H1 (cell line): ENCODE measurements at regions not wholly inside any gene's neighbourhood (a gene's known extent, or its start where the extent isn't known, plus 50 kb on each side); places are given as distances from the start of the nearest gene placed in this dataset.
A peak's percentile ranks its signal among the peaks of the same experiment; 100 is the strongest.

ENCODE experiments used
- CTCF ChIA-PET: fragments of 300-600 bp; sonication (Branson Sonifier 250); formaldehyde crosslinking; loops from one replicate; lab custom pipeline; 2021; ENCODE audit not compliant: partially characterized antibody; lab: Charles Lee
- POLR2A ChIA-PET: fragments of 300-600 bp; sonication (Branson Sonifier 250); formaldehyde crosslinking; loops from one replicate; lab custom pipeline; 2021; ENCODE audit warnings: inconsistent platforms; ENCODE audit not compliant: partially characterized antibody; lab: Charles Lee
- DNase-seq, 2 experiments: peaks; one replicate each; pipeline versions ENCODE4 v3.0.0 to v3.0.0-alpha.2; 2010 to 2022; ENCODE audit warnings: low spot score in 2 of 2, low read depth in 1 of 2, mixed read lengths in 1 of 2
- FAIRE-seq: peaks from 2 replicates; lab custom pipeline; 2011; peaks lifted over from hg19 to GRCh38; lab: Jason Lieb, UNC
- H2AFZ ChIP-seq: 2 replicates; pipeline ENCODE4 v1.8.1; 2012; ENCODE audit warnings: low read length, inconsistent platforms
- H2AK5ac ChIP-seq: 2 replicates; pipeline ENCODE4 v1.6.1; 2013; ENCODE audit warnings: low read depth, low read length
- H2BK120ac ChIP-seq: replicated peaks from 2 replicates; pipeline ENCODE3; 2013; ENCODE audit warnings: low read depth, low read length, inconsistent platforms
- H2BK12ac ChIP-seq: 2 replicates; pipeline ENCODE4 v1.6.1; 2013; ENCODE audit warnings: low read depth, low read length
- H2BK15ac ChIP-seq: 2 replicates; pipeline ENCODE4 v1.6.1; 2013; ENCODE audit warnings: low read length
- H2BK20ac ChIP-seq: 2 replicates; pipeline ENCODE4 v1.6.1; 2013; ENCODE audit warnings: low read length
- H2BK5ac ChIP-seq: 2 replicates; pipeline ENCODE4 v1.6.1; 2013; ENCODE audit warnings: low read depth, low read length
- H3K14ac ChIP-seq: 2 replicates; pipeline ENCODE4 v1.6.1; 2013; ENCODE audit warnings: inconsistent platforms; ENCODE audit not compliant: insufficient read length
- H3K18ac ChIP-seq: 2 replicates; pipeline ENCODE4 v1.6.1; 2013; ENCODE audit warnings: low read length; ENCODE audit errors: extremely low read depth
- H3K23ac ChIP-seq: 2 replicates; pipeline ENCODE4 v1.6.1; 2013; ENCODE audit warnings: inconsistent platforms; ENCODE audit not compliant: insufficient read length
- H3K23me2 ChIP-seq: 2 replicates; pipeline ENCODE4 v1.6.1; 2013; ENCODE audit warnings: low read depth, low read length
- H3K27ac ChIP-seq: 2 replicates; pipeline ENCODE4 v1.6.1; 2011; ENCODE audit warnings: low read depth, low read length, inconsistent platforms
- H3K27me3 ChIP-seq, 4 experiments: replicated peaks in 1 of 4; 1 replicate in 1 of 4; 2 replicates in 3 of 4; pipeline versions ENCODE4 v1.6.1 to v1.8.1; 2011 to 2013; ENCODE audit warnings: low read length in 3 of 4, mild to moderate bottlenecking in 3 of 4, inconsistent platforms in 2 of 4, mixed read lengths in 2 of 4, moderate library complexity in 1 of 4; ENCODE audit not compliant: control insufficient read depth in 3 of 4, insufficient read depth in 3 of 4; ENCODE audit errors: extremely low read depth in 1 of 4
- H3K36me3 ChIP-seq, 4 experiments: 2 replicates each; pipeline versions ENCODE4 v1.6.1 to v1.8.1; 2011 to 2013; ENCODE audit warnings: mild to moderate bottlenecking in 4 of 4, low read length in 3 of 4, moderate library complexity in 2 of 4, control low read depth in 1 of 4, inconsistent platforms in 1 of 4; ENCODE audit not compliant: insufficient read depth in 4 of 4, control insufficient read depth in 2 of 4
- H3K4ac ChIP-seq: replicated peaks from 2 replicates; pipeline ENCODE3; 2013; ENCODE audit warnings: low read length, low read depth, mixed read lengths, inconsistent platforms; ENCODE audit not compliant: insufficient read length
- H3K4me1 ChIP-seq, 4 experiments: replicated peaks in 1 of 4; 1 replicate in 1 of 4; 2 replicates in 3 of 4; pipeline versions ENCODE4 v1.6.1 to v1.8.1; 2011 to 2013; ENCODE audit warnings: low read length in 3 of 4, inconsistent platforms in 2 of 4, mixed read lengths in 1 of 4; ENCODE audit not compliant: insufficient read depth in 4 of 4, control insufficient read depth in 3 of 4
- H3K4me2 ChIP-seq, 2 experiments: 2 replicates each; pipeline versions ENCODE4 v1.6.1 to v1.8.1; 2011 to 2013; ENCODE audit warnings: low read depth in 2 of 2, low read length in 2 of 2, control low read depth in 1 of 2, inconsistent platforms in 1 of 2, mild to moderate bottlenecking in 1 of 2; ENCODE audit not compliant: insufficient read depth in 1 of 2
- H3K4me3 ChIP-seq, 4 experiments: fragments of 200-600, 300-600 bp in 1 of 4; sonication (generic), shearing (Covaris generic), sonication (Bioruptor Twin) in 1 of 4; 2 replicates each; pipeline versions ENCODE4 v1.5.1 to v1.8.1; 2011 to 2016; ENCODE audit warnings: low read length in 4 of 4, low read depth in 3 of 4, control low read depth in 2 of 4, inconsistent platforms in 2 of 4, mild to moderate bottlenecking in 2 of 4, mixed read lengths in 1 of 4, moderate library complexity in 1 of 4; ENCODE audit not compliant: insufficient read depth in 2 of 4; ENCODE audit errors: extremely low read depth in 1 of 4
- H3K56ac ChIP-seq: replicated peaks from 2 replicates; pipeline ENCODE3; 2013; ENCODE audit warnings: low read depth, mild to moderate bottlenecking, mixed read lengths, low read length, inconsistent platforms; ENCODE audit not compliant: insufficient read length
- H3K79me1 ChIP-seq: 2 replicates; pipeline ENCODE4 v1.6.1; 2013; ENCODE audit warnings: low read depth, low read length, control low read depth
- H3K79me2 ChIP-seq, 2 experiments: 2 replicates each; pipeline versions ENCODE4 v1.6.1 to v1.8.1; 2012 to 2013; ENCODE audit warnings: low read length in 2 of 2, mild to moderate bottlenecking in 2 of 2, inconsistent platforms in 1 of 2; ENCODE audit not compliant: insufficient read depth in 2 of 2, control insufficient read depth in 1 of 2
- H3K9ac ChIP-seq, 4 experiments: replicated peaks in 1 of 4; 1 replicate in 1 of 4; 2 replicates in 3 of 4; pipeline versions ENCODE4 v1.6.1 to v1.8.1; 2011 to 2013; ENCODE audit warnings: low read depth in 3 of 4, low read length in 3 of 4, control low read depth in 2 of 4, mild to moderate bottlenecking in 2 of 4, moderate library complexity in 2 of 4, inconsistent platforms in 1 of 4; ENCODE audit errors: extremely low read depth in 1 of 4
- H3K9me3 ChIP-seq, 2 experiments: 2 replicates each; pipeline versions ENCODE4 v1.6.1 to v1.8.1; 2012 to 2013; ENCODE audit warnings: mild to moderate bottlenecking in 2 of 2, moderate library complexity in 2 of 2, control low read depth in 1 of 2, inconsistent platforms in 1 of 2, low read depth in 1 of 2, low read length in 1 of 2, mixed read lengths in 1 of 2; ENCODE audit not compliant: insufficient read depth in 2 of 2
- H4K20me1 ChIP-seq, 2 experiments: replicated peaks in 1 of 2; 2 replicates each; pipeline versions ENCODE3 to v1.8.1; 2011 to 2013; ENCODE audit warnings: inconsistent platforms in 2 of 2, low read length in 2 of 2, mild to moderate bottlenecking in 1 of 2; ENCODE audit not compliant: insufficient read depth in 2 of 2, control insufficient read depth in 1 of 2
- H4K5ac ChIP-seq: 2 replicates; pipeline ENCODE4 v1.6.1; 2013; ENCODE audit warnings: low read length, low read depth, mixed read lengths, inconsistent platforms; ENCODE audit not compliant: insufficient read length
- H4K8ac ChIP-seq: 2 replicates; pipeline ENCODE4 v1.8.0; 2013; ENCODE audit warnings: mild to moderate bottlenecking, moderate library complexity, low read length, inconsistent platforms; ENCODE audit not compliant: insufficient read depth; ENCODE audit errors: extremely low read depth
- H4K91ac ChIP-seq: replicated peaks from 2 replicates; pipeline ENCODE3; 2013; ENCODE audit warnings: low read length, mixed read lengths, inconsistent platforms; ENCODE audit not compliant: insufficient read length
- BACH1 ChIP-seq: IDR thresholded peaks from 2 replicates; pipeline ENCODE4 v1.6.1; 2012; ENCODE audit warnings: low read length, improper control_type of control experiment
- BCL11A ChIP-seq, 2 experiments: IDR thresholded peaks; one replicate each; pipeline ENCODE4 v1.6.1; 2011; ENCODE audit warnings: low read depth in 2 of 2, low read length in 2 of 2, mild to moderate bottlenecking in 2 of 2
- CBX8 ChIP-seq: fragments of 300-800, 300-1000 bp; sonication (generic); IDR thresholded peaks from 2 replicates; pipeline ENCODE4 v1.7.1; 2016; ENCODE audit warnings: low read depth, low read length, borderline replicate concordance
- CEBPB ChIP-seq: IDR thresholded peaks from 2 replicates; pipeline ENCODE4 v1.6.1; 2012; ENCODE audit warnings: low read depth, low read length
- CTBP2 ChIP-seq: IDR thresholded peaks from 2 replicates; pipeline ENCODE4 v1.7.0; 2011; ENCODE audit warnings: borderline replicate concordance, mild to moderate bottlenecking, moderate library complexity, mixed read lengths, low read length; ENCODE audit not compliant: insufficient read depth, insufficient read length
- EP300 ChIP-seq, 2 experiments: IDR thresholded peaks; 1 replicate in 1 of 2; 2 replicates in 1 of 2; pipeline ENCODE4 v1.6.1; 2011 to 2012; ENCODE audit warnings: low read depth in 2 of 2, low read length in 2 of 2, mild to moderate bottlenecking in 2 of 2, borderline replicate concordance in 1 of 2, inconsistent platforms in 1 of 2, moderate library complexity in 1 of 2
- GTF2F1 ChIP-seq: IDR thresholded peaks from 2 replicates; pipeline ENCODE4 v1.6.1; 2012; ENCODE audit warnings: low read depth, low read length, improper control_type of control experiment, borderline replicate concordance
- POLR2A ChIP-seq, 2 experiments: IDR thresholded peaks; 1 replicate in 1 of 2; 2 replicates in 1 of 2; pipeline ENCODE4 v1.6.1; 2011; ENCODE audit warnings: low read depth in 2 of 2, low read length in 2 of 2, mild to moderate bottlenecking in 2 of 2; ENCODE audit errors: control extremely low read depth in 1 of 2
- POU5F1 ChIP-seq: IDR thresholded peaks from 2 replicates; pipeline ENCODE4 v1.6.1; 2011; ENCODE audit warnings: low read depth, mild to moderate bottlenecking, low read length, moderate library complexity
- RNF2 ChIP-seq: fragments of 200-900, 300-1000 bp; sonication (generic); IDR thresholded peaks from 2 replicates; pipeline ENCODE4 v1.7.1; 2016; ENCODE audit warnings: borderline replicate concordance, low read depth, mild to moderate bottlenecking, antibody characterized with exemption, low read length; ENCODE audit not compliant: poor library complexity, severe bottlenecking; ENCODE audit errors: missing control alignments
- SAP30 ChIP-seq: fragments of 300-600 bp; sonication (generic); IDR thresholded peaks from 2 replicates; pipeline ENCODE4 v1.7.1; 2012; ENCODE audit warnings: low read length, moderate library complexity, mild to moderate bottlenecking, inconsistent platforms; ENCODE audit not compliant: insufficient read depth, insufficient replicate concordance
- SIRT6 ChIP-seq: IDR thresholded peaks from one replicate; pipeline ENCODE4 v1.7.1; 2012; ENCODE audit warnings: low read length, inconsistent platforms
- TBP ChIP-seq: IDR thresholded peaks from 2 replicates; pipeline ENCODE4 v1.6.1; 2011; ENCODE audit warnings: low read depth, low read length, improper control_type of control experiment
- USF2 ChIP-seq: IDR thresholded peaks from 2 replicates; pipeline ENCODE4 v1.6.1; 2011; ENCODE audit warnings: low read length, improper control_type of control experiment
- WGBS, 2 experiments: shearing (Covaris generic) in 1 of 2; methylation state at CpG; one replicate each; pipeline versions ENCODE4 v1.1.6 to v1.1.7; 2013 to 2015; ENCODE audit warnings: low lambda C conversion rate in 2 of 2, mixed read lengths in 2 of 2, inconsistent platforms in 1 of 2, low coverage in 1 of 2, missing lambda C conversion rate in 1 of 2; ENCODE audit not compliant: insufficient replicate concordance in 2 of 2, insufficient coverage in 1 of 2, insufficient read length in 1 of 2; ENCODE audit errors: extremely low coverage in 1 of 2, missing lambda C conversion rate in 1 of 2; 5-methylcytosine and 5-hydroxymethylcytosine counted together

DNA sequence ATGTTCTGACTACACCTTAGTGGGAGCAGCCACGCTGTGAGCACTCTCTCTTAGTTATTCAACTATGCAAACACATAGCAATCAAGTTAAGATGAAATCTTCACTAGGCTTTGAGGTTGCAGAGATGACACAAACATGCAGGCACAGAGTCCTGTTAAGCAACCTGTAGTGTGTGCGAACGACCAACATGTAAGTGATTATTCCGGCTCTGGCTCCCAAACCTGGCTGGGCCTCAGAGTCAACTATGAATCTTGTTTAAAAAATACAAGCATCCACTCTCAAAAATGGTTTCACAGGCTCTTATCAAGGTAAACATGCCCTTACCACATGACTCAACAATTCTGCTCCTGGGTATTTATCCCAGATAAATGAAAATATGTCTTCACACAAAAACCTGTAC, 91.4 kb downstream of the IRS2 start:
- FAIRE-seq, result no peak
- Histone ChIP-seq H3K27me3 (no peaks in the 10 kb centered on the region), H3K4me3 (no peak overlapping the region), H2BK12ac (no peak overlapping the region), H4K20me1 (no peaks in the 10 kb centered on the region), H3K27ac (no peak overlapping the region), H3K4me1 (peaks cover 0 to 5% (median 0%) of the 10 kb centered on the region in 4 experiments; a peak in 1 of 7 replicates), H3K4ac (no peak overlapping the region), H3K79me2 (no peaks in the 10 kb centered on the region), H3K23me2 (no peaks in the 10 kb centered on the region), H2BK20ac (no peak overlapping the region), H2BK15ac (no peak overlapping the region), H2BK5ac (no peak overlapping the region), H3K36me3 (no peaks in the 10 kb centered on the region), H3K79me1 (no peaks in the 10 kb centered on the region), H2AFZ (0 out of 2 replicates have a peak overlapping the region, but pooled peaks have one; percentile 29), H3K9ac (no peak overlapping the region), H3K23ac (no peak overlapping the region), H2BK120ac (no peak overlapping the region), H3K56ac (no peak overlapping the region), H3K4me2 (no peak overlapping the region), H3K18ac (no peak overlapping the region), H3K14ac (no peak overlapping the region), H4K91ac (no peak overlapping the region), H2AK5ac (no peak overlapping the region), H4K8ac (no peak overlapping the region), H3K9me3 (no peaks in the 10 kb centered on the region), H4K5ac (no peak overlapping the region)
- 90% methylated on average over 4 of the region's 4 CpGs; no CpG with 5 or more reads in 1 of the 2 experiments for WGBS, 2 experiments
- POLR2A ChIA-PET, result no interaction called here
- CTCF ChIA-PET, result interaction anchor here (1.4 kb wide), 1 partner anchor 29 kb away, joined by 3 read pairs; no protein-coding TSS in a partner anchor
- DNase-seq, result no peak
- TF ChIP-seq SAP30, result no peak
- TF ChIP-seq USF2, result no peak
- no peak for TF ChIP-seq CTBP2
- no peak for TF ChIP-seq CBX8
- TF ChIP-seq TBP, result no peak
- TF ChIP-seq BACH1, result no peak
- no peak for TF ChIP-seq EP300 (IDR thresholded peaks at IDR 0.05; ENCODE audit: borderline replicate concordance in 1 of 2, low read depth in 2 of 2, low read length in 2 of 2)
- no peak for TF ChIP-seq POU5F1
- no peak for TF ChIP-seq POLR2A (IDR thresholded peaks at IDR 0.05; ENCODE audit: control extremely low read depth in 1 of 2, low read depth in 2 of 2, low read length in 2 of 2)
- no peak for TF ChIP-seq CEBPB
- TF ChIP-seq BCL11A (IDR thresholded peaks at IDR 0.05; ENCODE audit: low read depth in 2 of 2, low read length in 2 of 2), result no peak
- no peak for TF ChIP-seq GTF2F1
- TF ChIP-seq RNF2, result no peak
- TF ChIP-seq SIRT6, result no peak
